LNCaP clone FGC (cell line): ENCODE measurements at regions not wholly inside any gene's neighbourhood (a gene's known extent, or its start where the extent isn't known, plus 50 kb on each side); places are given as distances from the start of the nearest gene placed in this dataset.
"Not testable (repeated sequence)": the region's sequence is repeated elsewhere in the genome, so short reads cannot be mapped to it uniquely, and the experiment has no call there.

Experiments used
- DNase-seq: peaks from one replicate; pipeline ENCODE4 v3.0.0-alpha.2; 2011; ENCODE audit warnings: low read depth
- H3K4me3 ChIP-seq: 2 replicates; pipeline ENCODE4 v1.5.1; 2011; ENCODE audit warnings: mild to moderate bottlenecking, low read depth, low read length, control low read depth
- CTCF ChIP-seq: IDR thresholded peaks from 2 replicates; pipeline ENCODE4 v1.5.1; 2012; ENCODE audit warnings: mild to moderate bottlenecking; ENCODE audit not compliant: control insufficient read depth, insufficient read depth; ENCODE audit errors: extremely low read depth

DNA sequence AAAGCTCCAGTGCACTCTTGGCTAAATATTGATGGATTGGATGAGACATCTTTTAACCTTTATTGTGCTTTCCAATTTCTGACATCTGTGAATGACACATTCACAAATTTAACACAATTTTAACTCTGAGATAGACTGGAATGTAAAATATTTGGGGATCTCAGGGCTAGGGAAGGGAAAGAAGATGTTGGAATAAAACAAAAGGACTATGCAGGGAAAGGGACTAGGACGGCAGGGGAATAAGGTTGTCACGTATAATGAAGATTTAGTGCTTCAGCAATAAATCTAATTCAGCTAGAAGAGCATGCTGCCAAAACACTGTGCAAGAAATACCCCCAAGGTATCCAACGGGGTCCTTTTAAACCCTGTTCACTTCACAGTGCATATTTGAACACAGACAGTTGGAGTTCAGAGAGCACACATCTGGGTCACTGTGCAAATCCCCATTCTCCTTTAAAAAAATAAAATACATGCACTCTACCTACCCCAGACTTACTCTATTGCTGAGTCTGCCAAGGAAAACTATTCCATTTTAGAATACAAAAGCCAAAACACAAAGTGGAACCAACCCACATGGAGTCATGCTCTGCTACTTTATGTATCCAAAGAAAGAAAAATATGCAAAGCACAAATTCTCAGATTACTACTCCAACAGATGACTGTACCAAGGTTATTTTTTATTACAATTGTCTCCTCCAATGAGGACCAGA lies 151.0 kb upstream of the RSPO3 start:
- H3K4me3 ChIP-seq, result no peak overlapping the region
- no peak for TF ChIP-seq CTCF
- DNase-seq, result no peak

DNA sequence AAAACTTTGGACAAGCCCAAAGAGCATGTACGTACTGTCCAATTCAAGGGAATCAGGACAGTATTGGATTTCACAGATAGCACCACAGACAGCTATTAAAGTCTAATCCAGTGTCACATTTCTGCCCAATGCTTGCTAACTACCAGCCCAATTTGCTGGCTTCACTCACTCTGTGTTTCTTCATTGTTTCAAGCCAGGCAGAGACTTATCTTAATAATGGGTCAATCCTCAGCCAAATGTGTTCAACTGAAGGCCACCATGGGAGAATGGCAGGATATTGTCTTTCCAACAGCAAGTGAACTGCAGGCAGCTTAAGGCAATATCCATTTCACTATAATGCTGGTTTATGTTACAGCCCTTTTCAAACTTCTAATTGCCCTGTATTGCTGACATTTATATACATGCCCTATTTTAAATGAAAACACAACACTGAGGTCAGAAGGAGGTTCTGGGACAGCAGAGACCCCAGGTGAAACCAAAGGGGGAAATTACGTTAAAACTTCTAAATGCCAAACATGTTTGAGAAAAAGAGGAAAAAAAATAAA lies 142.1 kb upstream of the RSPO3 start:
- no peak overlapping the region for H3K4me3 ChIP-seq
- no peak for DNase-seq
- TF ChIP-seq CTCF, result no peak

GRCh38 chr6:126983779-126984178 lies 134.7 kb upstream of the RSPO3 start:
- no peak overlapping the region for H3K4me3 ChIP-seq
- TF ChIP-seq CTCF, result no peak
- DNase-seq, result no peak

- DNase-seq, H3K4me3 ChIP-seq: not testable (repeated sequence)
Measured at GRCh38 chr6:126988125-126988524, 130.3 kb upstream of the RSPO3 start.

GRCh38 chr6:127000631-127001030 lies 117.8 kb upstream of the RSPO3 start:
- TF ChIP-seq CTCF, result no peak
- H3K4me3 ChIP-seq, result no peak overlapping the region

DNA sequence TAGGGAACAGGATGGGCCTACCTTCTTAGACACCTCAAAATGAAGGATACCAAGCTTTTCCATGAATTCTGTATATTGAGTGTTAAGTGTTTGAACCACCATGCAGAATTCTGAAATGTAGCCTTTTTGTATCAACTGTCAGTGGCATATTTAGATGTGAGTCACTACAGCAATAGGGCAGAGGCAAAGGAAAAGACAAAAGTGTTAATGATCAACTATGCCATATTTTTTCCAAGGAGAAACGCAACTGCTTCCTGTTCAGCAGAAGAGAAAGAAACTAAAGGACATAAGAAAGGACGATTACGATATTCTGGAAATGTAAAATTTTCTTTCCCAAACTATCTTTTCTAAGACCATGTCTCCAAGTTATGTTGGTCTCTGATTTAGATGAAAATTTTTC lies 104.6 kb upstream of the RSPO3 start:
- no peak overlapping the region for H3K4me3 ChIP-seq
- TF ChIP-seq CTCF, result no peak
- DNase-seq, result no peak

More at GRCh38 chr6:127000631-127001030, 117.8 kb upstream of the RSPO3 start:
- DNase-seq, result no peak

DNA sequence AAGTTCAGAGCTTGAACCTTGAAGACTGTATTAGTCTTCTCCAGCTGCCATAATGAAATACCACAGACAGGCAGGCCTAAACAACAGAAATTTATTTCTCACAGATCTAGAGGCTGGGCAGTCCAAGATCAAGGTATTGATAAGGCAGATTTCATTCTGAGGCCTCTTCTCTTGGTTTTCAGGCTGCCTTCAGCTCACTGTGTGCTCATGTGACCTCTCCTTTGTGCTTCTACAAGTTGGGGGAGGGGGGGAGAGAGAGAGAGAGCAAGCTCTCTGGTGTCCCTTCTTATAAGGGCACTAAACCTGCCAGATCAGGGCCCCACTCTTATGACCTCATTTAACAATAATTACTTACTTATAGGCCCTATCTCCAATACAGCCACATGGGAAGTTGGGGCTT lies 102.6 kb upstream of the RSPO3 start:
- TF ChIP-seq CTCF, result no peak
- H3K4me3 ChIP-seq, result no peak overlapping the region
- no peak for DNase-seq
